GM18502 (cell line): ENCODE measurements at regions not wholly inside any gene's neighbourhood (a gene's known extent, or its start where the extent isn't known, plus 50 kb on each side); places are given as distances from the start of the nearest gene placed in this dataset.
"Not testable (repeated sequence)": the region's sequence is repeated elsewhere in the genome, so short reads cannot be mapped to it uniquely, and the experiment has no call there.

Source experiments
- ATAC-seq: cut with Tn5 transposase; IDR thresholded peaks from one replicate; pipeline ENCODE4 v1.9.1; 2021; ENCODE audit warnings: mild to moderate bottlenecking; ENCODE audit not compliant: unreplicated experiment, poor library complexity

- ATAC-seq: not testable (repeated sequence)
Observed at GRCh38 chr13:22814433-22814832, 366.3 kb upstream of the SGCG start.

- ATAC-seq: no peak
Observed at GRCh38 chr13:22821589-22821988, 359.2 kb upstream of the SGCG start.

- ATAC-seq: no peak
Observed at GRCh38 chr13:22825186-22825585, 355.6 kb upstream of the SGCG start.

GRCh38 chr13:22828081-22828480 is 352.7 kb upstream of the SGCG start:
- no peak for ATAC-seq

DNA sequence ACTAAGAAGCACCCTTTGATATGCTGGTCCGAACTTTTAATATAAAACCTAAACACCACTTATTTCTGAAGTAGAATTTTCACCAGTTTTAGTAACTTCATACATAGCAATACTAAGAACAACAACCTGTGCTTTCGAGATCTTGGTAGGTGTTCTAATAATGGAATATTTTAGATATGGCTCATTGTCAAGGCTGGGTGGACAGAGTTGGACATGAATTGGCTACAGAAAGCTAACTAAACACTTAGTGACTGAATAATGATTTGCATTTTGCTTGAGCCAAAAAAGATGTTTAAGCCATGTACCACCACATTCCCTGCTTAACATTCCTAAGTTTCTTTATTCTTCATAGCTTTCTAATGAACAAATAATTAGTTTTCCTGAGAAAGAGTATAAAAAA is 344.3 kb upstream of the SGCG start:
- ATAC-seq: no peak

GRCh38 chr13:22837980-22838647 is 342.7 kb upstream of the SGCG start:
- ATAC-seq: no peak

GRCh38 chr13:22839603-22840530 is 340.9 kb upstream of the SGCG start:
- no peak for ATAC-seq

GRCh38 chr13:22846551-22846950 is 334.2 kb upstream of the SGCG start:
- no peak for ATAC-seq

GRCh38 chr13:22848539-22849052 is 332.2 kb upstream of the SGCG start:
- no peak for ATAC-seq

DNA sequence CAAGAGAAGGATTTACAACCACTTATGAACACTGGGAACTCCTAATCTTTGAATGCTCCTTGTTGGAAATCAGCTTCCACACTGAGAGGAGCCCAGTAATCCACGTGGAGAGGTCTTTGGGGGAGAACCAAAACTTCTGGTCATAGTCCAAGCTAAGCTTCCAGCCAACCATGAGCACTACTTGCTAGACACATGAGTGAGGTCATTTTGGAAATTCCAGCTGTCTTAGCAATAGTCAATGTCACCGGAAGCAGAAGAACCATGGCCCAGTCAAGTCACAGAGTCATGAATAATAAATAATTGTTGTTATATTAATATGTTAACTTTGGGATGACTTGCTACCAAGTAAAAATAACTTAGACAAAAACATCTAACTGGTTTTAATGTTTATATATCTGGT is 324.9 kb upstream of the SGCG start:
- ATAC-seq: no peak

DNA sequence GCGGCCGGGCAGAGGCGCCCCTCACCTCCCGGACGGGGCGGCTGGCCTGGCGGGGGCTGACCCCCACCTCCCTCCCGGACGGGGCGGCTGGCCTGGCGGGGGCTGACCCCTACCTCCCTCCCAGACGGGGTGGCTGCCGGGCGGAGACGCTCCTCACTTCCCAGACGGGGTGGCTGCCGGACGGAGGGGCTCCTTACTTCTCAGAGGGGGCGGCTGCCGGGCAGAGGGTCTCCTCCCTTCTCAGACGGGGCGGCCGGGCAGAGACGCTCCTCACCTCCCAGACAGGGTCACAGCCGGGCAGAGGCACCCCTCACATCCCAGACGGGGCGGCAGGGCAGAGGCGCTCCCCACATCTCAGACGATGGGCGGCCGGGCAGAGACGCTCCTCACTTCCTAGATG is 321.8 kb upstream of the SGCG start:
- ATAC-seq: not testable (repeated sequence)

- ATAC-seq: not testable (repeated sequence)
Observed at GRCh38 chr13:22859411-22859810, 321.4 kb upstream of the SGCG start.

- no peak for ATAC-seq
Observed at GRCh38 chr13:22861958-22862466, 318.8 kb upstream of the SGCG start.

- no peak for ATAC-seq
Observed at GRCh38 chr13:22862478-22862877, 318.3 kb upstream of the SGCG start.

DNA sequence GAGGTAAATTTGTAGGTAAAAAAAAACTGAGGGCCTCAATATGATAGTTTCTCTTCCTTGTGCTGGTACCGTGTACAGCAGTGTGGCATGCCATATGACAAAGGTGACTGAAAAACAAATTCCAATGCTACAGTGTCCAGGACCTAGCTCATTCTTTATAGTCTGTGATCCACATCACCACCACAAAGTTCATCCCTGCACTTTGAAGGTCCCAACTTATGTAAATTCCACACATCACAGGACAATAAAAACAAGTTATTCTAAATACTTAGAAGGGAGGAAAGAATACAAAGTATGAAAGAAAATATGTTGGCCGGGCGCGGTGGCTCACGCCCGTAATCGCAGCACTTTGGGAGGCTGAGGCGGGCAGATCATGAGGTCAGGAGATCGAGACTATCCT is 314.6 kb upstream of the SGCG start:
- no peak for ATAC-seq

DNA sequence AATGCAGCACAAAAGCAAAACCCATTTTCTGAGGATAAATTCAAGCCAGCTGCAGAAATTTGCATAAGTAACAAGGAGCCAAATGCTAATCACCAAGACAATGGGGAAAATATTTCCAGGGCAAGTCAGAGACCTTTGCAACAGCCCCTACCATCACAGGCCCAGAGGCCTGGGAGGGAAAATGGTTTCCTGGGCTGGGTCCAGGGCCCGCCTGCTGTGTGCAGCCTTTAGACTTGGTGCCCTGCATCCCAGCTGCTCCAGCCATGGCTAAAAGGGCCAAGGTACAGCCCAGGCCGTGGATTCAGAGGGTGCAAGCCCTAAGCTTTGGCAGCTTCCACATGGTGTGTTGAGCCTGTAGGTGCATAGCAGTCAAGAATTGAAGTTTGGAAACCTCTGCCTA is 309.5 kb upstream of the SGCG start:
- ATAC-seq: no peak

DNA sequence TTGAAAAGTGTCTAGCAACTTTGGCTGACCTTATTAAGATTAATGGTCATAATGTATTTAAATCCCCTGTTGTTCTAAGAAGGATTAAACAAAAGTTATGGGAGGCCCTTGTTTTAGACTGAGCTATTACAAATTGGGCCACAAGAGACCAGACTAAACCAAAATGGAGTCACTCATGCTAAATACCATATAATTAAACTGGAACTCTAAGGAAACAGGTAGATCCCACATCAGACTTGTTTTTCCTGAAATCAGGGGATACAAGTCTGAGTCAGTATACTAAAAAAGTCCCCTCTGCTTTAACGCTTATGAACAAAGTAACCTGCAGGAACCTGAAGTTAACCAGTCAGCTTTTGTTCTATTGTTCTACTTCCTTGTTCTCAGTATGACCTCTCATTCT is 305.9 kb upstream of the SGCG start:
- no peak for ATAC-seq

DNA sequence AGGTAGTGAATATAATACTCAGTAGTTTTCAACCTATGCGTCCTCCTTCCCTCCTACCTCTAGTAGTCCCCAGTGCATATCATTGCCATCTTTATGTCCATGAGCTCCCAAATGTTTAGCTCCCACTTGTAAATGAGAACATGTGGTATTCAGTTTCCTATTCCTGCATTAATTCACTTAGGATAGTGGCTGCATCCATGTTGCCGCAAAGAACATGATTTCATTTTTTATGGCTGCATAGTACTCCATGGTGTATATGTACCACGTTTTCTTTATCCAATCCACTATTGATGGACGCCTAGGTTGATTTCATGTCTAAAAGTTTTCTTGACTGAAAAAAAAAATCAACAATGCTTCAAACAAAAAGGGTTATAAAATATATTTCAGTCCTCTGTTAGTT is 303.4 kb upstream of the SGCG start:
- ATAC-seq: no peak

DNA sequence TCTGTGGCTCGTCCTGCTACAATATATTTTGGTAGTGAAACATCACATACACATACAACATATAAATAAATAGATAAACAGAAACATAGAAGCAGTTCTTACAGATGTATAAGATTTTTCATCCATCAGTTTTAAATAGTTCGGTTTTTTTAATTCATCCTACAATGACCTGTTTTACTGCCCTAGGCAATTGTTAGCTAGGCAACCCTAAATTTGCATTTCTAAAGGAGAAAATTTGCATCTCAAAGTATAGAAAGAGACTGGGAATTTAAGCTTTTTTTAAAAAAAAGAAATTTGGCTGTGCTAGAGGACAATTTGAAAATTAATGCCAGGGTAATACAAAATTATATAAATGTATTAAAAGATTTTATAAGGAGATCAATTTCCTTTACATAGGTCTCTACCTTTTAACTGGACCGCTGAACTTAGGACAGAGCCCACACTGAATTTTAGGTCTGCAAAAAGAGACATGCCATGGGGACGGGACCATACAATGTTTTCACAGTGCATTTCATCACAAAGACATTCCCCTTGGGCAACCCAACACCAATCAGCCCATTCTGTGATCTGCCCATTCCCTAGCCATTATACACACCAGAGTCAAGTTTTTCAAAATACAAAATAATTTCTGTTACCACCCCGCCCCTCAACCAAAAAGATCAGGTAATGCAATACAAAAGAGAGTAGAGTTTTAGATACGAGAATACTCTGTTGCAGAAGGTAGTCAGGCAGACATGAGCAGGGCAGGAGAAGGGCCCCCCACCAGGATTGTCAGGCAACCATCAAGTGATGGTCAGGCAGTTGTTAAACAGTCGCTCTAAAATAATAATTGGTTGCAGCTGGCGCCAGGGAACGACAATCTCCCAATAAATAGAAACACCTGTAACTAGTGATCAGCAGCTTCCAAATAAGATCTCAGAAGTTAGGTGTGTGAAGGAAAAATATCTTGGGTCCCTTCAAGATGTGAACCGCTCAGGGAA is 299.7 kb upstream of the SGCG start:
- ATAC-seq: no peak
